A673 (cell line): ENCODE measurements at regions not wholly inside any gene's neighbourhood (a gene's known extent, or its start where the extent isn't known, plus 50 kb on each side); places are given as distances from the start of the nearest gene placed in this dataset.

Experiments used
- CTCF ChIP-seq: fragments of 300-800, 200-600 bp; sonication (generic); conservative IDR thresholded peaks from 2 replicates; pipeline ENCODE4 v1.5.1; 2017; ENCODE audit warnings: low read depth, mild to moderate bottlenecking, antibody characterized with exemption, low read length, moderate library complexity, mixed read lengths
- EZH2 ChIP-seq: fragments of 200-600 bp; sonication (generic); IDR thresholded peaks from 2 replicates; pipeline ENCODE4 v1.6.1; 2017; ENCODE audit warnings: borderline replicate concordance, low read depth, mild to moderate bottlenecking, mixed read lengths, antibody characterized with exemption, low read length; ENCODE audit not compliant: poor library complexity, severe bottlenecking

- no peak for TF ChIP-seq CTCF
- no peak for TF ChIP-seq EZH2
Observed at GRCh38 chr5:29231154-29231553, 1962.3 kb upstream of the CDH6 start.
